Left kidney (tissue), 1 donor: ENCODE measurements at regions not wholly inside any gene's neighbourhood (a gene's known extent, or its start where the extent isn't known, plus 50 kb on each side); places are given as distances from the start of the nearest gene placed in this dataset.
"Not testable (repeated sequence)": the region's sequence is repeated elsewhere in the genome, so short reads cannot be mapped to it uniquely, and the experiment has no call there.

ENCODE experiments used
- DNase-seq: peaks from one replicate; pipeline ENCODE4 v3.0.0-alpha.2; 2013

GRCh38 chr4:147160908-147161513 lies 215.3 kb upstream of the TTC29 start:
- DNase-seq = peak; percentile 34

- DNase-seq = no peak
Measured at GRCh38 chr4:147163311-147163710, 217.6 kb upstream of the TTC29 start.

GRCh38 chr4:147168200-147168599 lies 222.5 kb upstream of the TTC29 start:
- not testable (repeated sequence) for DNase-seq

GRCh38 chr4:147173322-147173721 lies 227.7 kb upstream of the TTC29 start:
- no peak for DNase-seq

- peak; percentile 36 for DNase-seq
Measured at GRCh38 chr4:147173797-147174432, 228.3 kb upstream of the TTC29 start.

- peak; percentile 55 for DNase-seq
Measured at GRCh38 chr4:147174591-147174990, 228.9 kb upstream of the TTC29 start.

- DNase-seq = no peak
Measured at GRCh38 chr4:147175460-147176025, 229.9 kb upstream of the TTC29 start.

- no peak for DNase-seq
Measured at GRCh38 chr4:147182041-147182440, 236.4 kb upstream of the TTC29 start.

- no peak for DNase-seq
Measured at GRCh38 chr4:147192679-147193078, 247.0 kb upstream of the TTC29 start.

GRCh38 chr4:147194114-147194513 lies 248.4 kb upstream of the TTC29 start:
- DNase-seq = no peak

GRCh38 chr4:147194604-147195003 lies 248.9 kb upstream of the TTC29 start:
- DNase-seq = no peak

GRCh38 chr4:147195386-147195785 lies 249.7 kb upstream of the TTC29 start:
- no peak for DNase-seq

GRCh38 chr4:147198411-147199051 lies 252.9 kb upstream of the TTC29 start:
- no peak for DNase-seq

GRCh38 chr4:147201016-147201415 lies 255.4 kb upstream of the TTC29 start:
- DNase-seq = no peak

GRCh38 chr4:147206807-147207206 lies 261.1 kb upstream of the TTC29 start:
- DNase-seq = no peak

- DNase-seq = no peak
Measured at GRCh38 chr4:147207911-147208310, 262.2 kb upstream of the TTC29 start.

GRCh38 chr4:147217655-147218054 lies 263.2 kb upstream of the EDNRA start:
- no peak for DNase-seq

- no peak for DNase-seq
Measured at GRCh38 chr4:147219145-147219544, 261.8 kb upstream of the EDNRA start.

- DNase-seq = no peak
Measured at GRCh38 chr4:147220833-147221232, 260.1 kb upstream of the EDNRA start.

- DNase-seq = no peak
Measured at GRCh38 chr4:147222906-147223305, 258.0 kb upstream of the EDNRA start.

GRCh38 chr4:147223576-147223975 lies 257.3 kb upstream of the EDNRA start:
- no peak for DNase-seq

GRCh38 chr4:147236806-147237205 lies 244.1 kb upstream of the EDNRA start:
- no peak for DNase-seq

- DNase-seq = no peak
Measured at GRCh38 chr4:147244786-147245185, 236.1 kb upstream of the EDNRA start.
